Fibroblast of lung (primary cell): ENCODE measurements at regions not wholly inside any gene's neighbourhood (a gene's known extent, or its start where the extent isn't known, plus 50 kb on each side); places are given as distances from the start of the nearest gene placed in this dataset.

ENCODE experiments used
- DNase-seq, 2 donors: peaks; one replicate each; pipeline versions ENCODE4 v3.0.0 to v3.0.0-alpha.2; 2010; ENCODE audit warnings: low read depth in 2 of 2
- H2AFZ ChIP-seq: 2 replicates; pipeline ENCODE4 v1.5.1; 2012; ENCODE audit warnings: low read length, control low read depth, inconsistent platforms
- H3K27ac ChIP-seq: 2 replicates; pipeline ENCODE4 v1.5.1; 2011; ENCODE audit warnings: low read length, control low read depth; ENCODE audit not compliant: insufficient read depth
- H3K27me3 ChIP-seq: 2 replicates; pipeline ENCODE4 v1.5.1; 2011; ENCODE audit warnings: mild to moderate bottlenecking, low read length; ENCODE audit not compliant: control insufficient read depth, insufficient read depth
- H3K36me3 ChIP-seq: 2 replicates; pipeline ENCODE4 v1.5.1; 2011; ENCODE audit warnings: low read length; ENCODE audit not compliant: control insufficient read depth, insufficient read depth
- H3K4me1 ChIP-seq: 2 replicates; pipeline ENCODE4 v1.5.1; 2011; ENCODE audit warnings: low read length; ENCODE audit not compliant: control insufficient read depth, insufficient read depth; ENCODE audit errors: extremely low read depth
- H3K4me2 ChIP-seq: 2 replicates; pipeline ENCODE4 v1.5.1; 2011; ENCODE audit warnings: low read length, control low read depth; ENCODE audit not compliant: insufficient read depth; ENCODE audit errors: extremely low read depth
- H3K4me3 ChIP-seq, 4 experiments: fragments of 200-600 bp in 1 of 4; sonication (generic) in 1 of 4; replicated peaks in 1 of 4; 2 replicates each; pipeline ENCODE4 v1.5.1; 2011 to 2016; ENCODE audit warnings: low read length in 4 of 4, low read depth in 3 of 4, mild to moderate bottlenecking in 3 of 4, control low read depth in 2 of 4, inconsistent platforms in 1 of 4, mixed read lengths in 1 of 4; ENCODE audit not compliant: insufficient read depth in 1 of 4; ENCODE audit errors: control extremely low read depth in 1 of 4
- H3K79me2 ChIP-seq: 2 replicates; pipeline ENCODE4 v1.5.1; 2012; ENCODE audit warnings: mild to moderate bottlenecking, low read length, inconsistent platforms; ENCODE audit not compliant: control insufficient read depth, insufficient read depth
- H3K9ac ChIP-seq: 2 replicates; pipeline ENCODE4 v1.5.1; 2011; ENCODE audit warnings: mild to moderate bottlenecking, low read length, control low read depth; ENCODE audit not compliant: insufficient read depth
- H3K9me3 ChIP-seq: 2 replicates; pipeline ENCODE4 v1.5.1; 2012; ENCODE audit warnings: low read depth, low read length; ENCODE audit not compliant: control insufficient read depth, insufficient read depth
- H4K20me1 ChIP-seq: 2 replicates; pipeline ENCODE4 v1.5.1; 2011; ENCODE audit warnings: low read length; ENCODE audit not compliant: control insufficient read depth, insufficient read depth; ENCODE audit errors: extremely low read depth
- CTCF ChIP-seq, 2 donors: IDR thresholded peaks in 1 of 2; conservative IDR thresholded peaks in 1 of 2; 1 replicate in 1 of 2; 2 replicates in 1 of 2; pipeline ENCODE4 v1.5.1; 2011 to 2012; ENCODE audit warnings: low read length in 2 of 2, control low read depth in 1 of 2, inconsistent platforms in 1 of 2, low read depth in 1 of 2, mild to moderate bottlenecking in 1 of 2
- EZH2 ChIP-seq: IDR thresholded peaks from 2 replicates; pipeline ENCODE4 v1.5.1; 2012; ENCODE audit warnings: low read length, control low read depth, mild to moderate bottlenecking; ENCODE audit errors: missing control alignments

- no peaks in the 10 kb centered on the region for H3K9me3 ChIP-seq
- H3K4me2 ChIP-seq, result no peak overlapping the region
- no peak overlapping the region for H3K27ac ChIP-seq
- H3K27me3 ChIP-seq, result no peaks in the 10 kb centered on the region
- H3K4me1 ChIP-seq, result peaks cover 3% of the 10 kb centered on the region
- no peaks in the 10 kb centered on the region for H3K36me3 ChIP-seq
- H4K20me1 ChIP-seq, result no peaks in the 10 kb centered on the region
- H2AFZ ChIP-seq, result no peak overlapping the region
- H3K79me2 ChIP-seq, result no peaks in the 10 kb centered on the region
- H3K4me3 ChIP-seq, result no peak overlapping the region
- H3K9ac ChIP-seq, result no peak overlapping the region
- DNase-seq, result peak; percentile 4 to 81
- TF ChIP-seq EZH2, result no peak
- no peak for TF ChIP-seq CTCF (conservative IDR thresholded peaks at IDR 0.05 in 1 of 2, IDR thresholded peaks at IDR 0.05 in 1 of 2; ENCODE audit: low read depth in 1 of 2, low read length in 2 of 2)
Measured at GRCh38 chr15:38758043-38758442, 193.4 kb upstream of the RASGRP1 start.

DNA sequence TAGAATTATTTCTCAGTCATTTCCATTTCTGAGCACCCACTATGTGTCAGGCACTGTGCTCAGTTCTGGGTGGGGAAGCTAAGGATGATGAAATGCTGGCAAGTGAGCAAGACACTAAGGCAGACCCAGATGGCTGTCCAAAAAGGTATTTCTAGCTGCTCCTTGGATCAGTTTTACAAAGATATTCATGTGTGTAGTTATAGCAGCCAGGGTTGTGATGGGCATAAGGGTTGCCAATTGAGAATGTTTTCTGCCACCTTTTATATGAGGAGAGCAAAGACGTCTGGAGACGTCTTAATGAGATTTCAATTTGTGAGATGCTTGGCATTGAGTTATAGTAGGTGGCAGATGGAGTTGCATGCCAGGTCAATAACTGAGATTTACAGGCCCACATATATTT is 197.1 kb upstream of the RASGRP1 start:
- Histone ChIP-seq H3K4me1 (peaks cover 3% of the 10 kb centered on the region), H3K27ac (no peak overlapping the region), H3K79me2 (no peaks in the 10 kb centered on the region), H3K36me3 (no peaks in the 10 kb centered on the region), H3K4me3 (no peak overlapping the region), H3K4me2 (no peak overlapping the region), H3K27me3 (no peaks in the 10 kb centered on the region), H3K9ac (no peak overlapping the region), H3K9me3 (no peaks in the 10 kb centered on the region), H2AFZ (no peak overlapping the region), H4K20me1 (no peaks in the 10 kb centered on the region)
- DNase-seq, result no peak
- TF ChIP-seq CTCF (conservative IDR thresholded peaks at IDR 0.05 in 1 of 2, IDR thresholded peaks at IDR 0.05 in 1 of 2; ENCODE audit: low read depth in 1 of 2, low read length in 2 of 2) (no peak), EZH2 (no peak)

DNA sequence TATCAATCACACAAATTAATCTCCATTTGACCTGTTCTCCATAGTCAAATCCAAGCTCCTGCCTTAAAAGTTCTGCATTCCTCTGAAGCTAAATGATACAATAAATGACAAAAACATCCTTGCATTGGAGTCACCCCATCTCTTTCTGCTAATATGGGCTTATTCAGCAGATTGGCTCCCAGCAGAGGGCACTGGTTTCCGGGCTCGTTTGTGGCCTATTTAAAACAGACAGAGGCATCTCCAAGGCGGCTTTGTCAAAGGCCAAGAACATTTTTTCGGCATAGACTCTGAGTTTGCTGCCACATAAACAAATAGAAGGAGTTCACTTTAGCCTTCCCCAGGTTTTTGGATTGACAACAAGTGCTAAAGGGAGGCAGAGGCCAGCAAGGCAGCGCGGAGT is 204.4 kb upstream of the RASGRP1 start:
- Histone ChIP-seq H3K27me3 (no peaks in the 10 kb centered on the region), H3K27ac (no peak overlapping the region), H3K36me3 (no peaks in the 10 kb centered on the region), H3K9me3 (no peaks in the 10 kb centered on the region), H2AFZ (peak overlapping the region; percentile 93), H4K20me1 (no peaks in the 10 kb centered on the region), H3K4me2 (peak overlapping the region; percentile 10), H3K4me3 (no peak overlapping the region), H3K79me2 (no peaks in the 10 kb centered on the region), H3K4me1 (peaks cover 3% of the 10 kb centered on the region), H3K9ac (no peak overlapping the region)
- TF ChIP-seq CTCF (conservative IDR thresholded peaks at IDR 0.05 in 1 of 2, IDR thresholded peaks at IDR 0.05 in 1 of 2; ENCODE audit: low read depth in 1 of 2, low read length in 2 of 2), result peak; percentile 63 to 65
- no peak for TF ChIP-seq EZH2
- DNase-seq, result peak; percentile 30 to 55
